K562 (cell line): ENCODE measurements at regions not wholly inside any gene's neighbourhood (a gene's known extent, or its start where the extent isn't known, plus 50 kb on each side); places are given as distances from the start of the nearest gene placed in this dataset.

ENCODE experiments used
- ATAC-seq: fragments of 200-7000 bp; cut with Tn5 transposase; 3 replicates; pipeline ENCODE4 v1.9.1; 2020; ENCODE audit warnings: moderate library complexity
- BruUV-seq: library from RNA; stranded (reverse); fragments of 400-500 nt; replicated peaks from 2 replicates; lab custom pipeline; 2021; lab: Mats Ljungman, UMichigan
- CTCF ChIA-PET: fragments of 300-600 bp; formaldehyde crosslinking; extraction: SDS; loops from one replicate; lab custom pipeline; 2021; ENCODE audit warnings: low intra/inter-chr PET ratio; lab: Yijun Ruan, JAX
- POLR2A ChIA-PET: fragments of 300-600, 350-650 bp; sonication (Branson Sonifier 250); formaldehyde crosslinking; extraction: SDS; loops from one replicate; lab custom pipeline; 2021; ENCODE audit warnings: antibody characterized with exemption, inconsistent platforms; lab: Yijun Ruan, JAX
- DNase-seq, 4 experiments: peaks; one replicate each; pipeline versions ENCODE4 v3.0.0 to v3.0.0-alpha.2; 2011 to 2018; ENCODE audit warnings: low spot score in 3 of 4, mixed read lengths in 3 of 4; ENCODE audit errors: extremely low read depth in 1 of 4
- FAIRE-seq: peaks from 2 replicates; lab custom pipeline; 2011; peaks lifted over from hg19 to GRCh38; lab: Jason Lieb, UNC
- H2AFZ ChIP-seq: 2 replicates; pipeline ENCODE4 v1.6.0; 2011; ENCODE audit warnings: low read depth, low read length, control low read depth, inconsistent platforms
- H3K27ac ChIP-seq: fragments of 200-600 bp; 3 replicates; pipeline ENCODE4 v1.8.0; 2011; ENCODE audit warnings: low read depth, mild to moderate bottlenecking, control low read depth, inconsistent platforms, low read length, moderate library complexity, mixed read lengths; ENCODE audit errors: extremely low read depth
- H3K27me3 ChIP-seq, 2 experiments: fragments of 300-600 bp in 1 of 2; 2 replicates in 1 of 2; 3 replicates in 1 of 2; pipeline versions ENCODE4 v1.6.0 to v1.8.0; 2011; ENCODE audit warnings: inconsistent platforms in 2 of 2, low read length in 2 of 2, mild to moderate bottlenecking in 1 of 2, mixed read lengths in 1 of 2, moderate library complexity in 1 of 2; ENCODE audit not compliant: control insufficient read depth in 2 of 2, insufficient read depth in 2 of 2
- H3K36me3 ChIP-seq: fragments of 300-600 bp; 3 replicates; pipeline ENCODE4 v1.8.0; 2011; ENCODE audit warnings: mild to moderate bottlenecking, low read length, inconsistent platforms; ENCODE audit not compliant: control insufficient read depth, insufficient read depth
- H3K4me1 ChIP-seq, 2 experiments: fragments of 200-600 bp in 1 of 2; replicated peaks in 1 of 2; 2 replicates in 1 of 2; 3 replicates in 1 of 2; pipeline versions ENCODE4 v1.5.1 to v1.8.0; 2011; ENCODE audit warnings: inconsistent platforms in 2 of 2, low read length in 2 of 2, mild to moderate bottlenecking in 1 of 2, mixed read lengths in 1 of 2, moderate library complexity in 1 of 2; ENCODE audit not compliant: control insufficient read depth in 2 of 2, insufficient read depth in 2 of 2
- H3K4me2 ChIP-seq: 2 replicates; pipeline ENCODE4 v1.6.1; 2011; ENCODE audit warnings: low read length, control low read depth, inconsistent platforms, mixed read lengths; ENCODE audit not compliant: insufficient read depth
- H3K4me3 ChIP-seq: fragments of 200-600 bp; sonication (generic), shearing (Covaris generic); 2 replicates; pipeline ENCODE4 v1.5.1; 2016; ENCODE audit warnings: control low read depth, inconsistent platforms
- H3K79me2 ChIP-seq: fragments of 200-600 bp; 3 replicates; pipeline ENCODE4 v1.8.0; 2011; ENCODE audit warnings: low read length, inconsistent platforms; ENCODE audit not compliant: control insufficient read depth, insufficient read depth
- H3K9ac ChIP-seq, 2 experiments: 2 replicates each; pipeline versions ENCODE4 v1.6.0 to v1.6.1; 2011; ENCODE audit warnings: low read depth in 2 of 2, low read length in 2 of 2, control low read depth in 1 of 2, inconsistent platforms in 1 of 2, mild to moderate bottlenecking in 1 of 2, mixed read lengths in 1 of 2; ENCODE audit not compliant: insufficient read depth in 1 of 2
- H3K9me1 ChIP-seq: one replicate; pipeline ENCODE4 v1.6.0; 2011; ENCODE audit warnings: inconsistent platforms, mild to moderate bottlenecking, low read length, moderate library complexity; ENCODE audit not compliant: control insufficient read depth, insufficient read depth
- H3K9me3 ChIP-seq: replicated peaks from 2 replicates; pipeline ENCODE4 v1.5.1; 2011; ENCODE audit warnings: low read depth, low read length, inconsistent platforms; ENCODE audit not compliant: control insufficient read depth, insufficient read depth
- H4K20me1 ChIP-seq: replicated peaks from 2 replicates; pipeline ENCODE4 v1.6.1; 2011; ENCODE audit warnings: low read length, inconsistent platforms, mixed read lengths; ENCODE audit not compliant: control insufficient read depth, insufficient read depth
- ATF1 ChIP-seq, 2 experiments: fragments of 450-650 bp in 1 of 2; IDR thresholded peaks; 2 replicates each; pipeline ENCODE4 v1.6.1; 2016; ENCODE audit warnings: missing compliant biosample characterization in 1 of 2, missing genetic modification characterization in 1 of 2
- POLR2G ChIP-seq: fragments of 200-400 bp; formaldehyde crosslinking; IDR thresholded peaks from 2 replicates; pipeline ENCODE4 v1.6.1; 2017; ENCODE audit warnings: low read depth, mild to moderate bottlenecking, antibody characterized with exemption, low read length, moderate library complexity
- TBP ChIP-seq: optimal IDR thresholded peaks from 2 replicates; pipeline ENCODE3; 2011; ENCODE audit warnings: low read depth, low read length, improper control_type of control experiment
- ZC3H4 ChIP-seq: sonication (generic); formaldehyde crosslinking; IDR thresholded peaks from 2 replicates; pipeline ENCODE4 v1.9.0; 2021; ENCODE audit warnings: missing genetic modification reagents, borderline replicate concordance
- ZNF121 ChIP-seq: sonication (generic); formaldehyde crosslinking; conservative IDR thresholded peaks from 2 replicates; pipeline ENCODE4 v1.8.0; 2022; ENCODE audit warnings: missing genetic modification reagents
- ZNF143 ChIP-seq: sonication (generic); formaldehyde crosslinking; IDR thresholded peaks from 2 replicates; pipeline ENCODE4 v1.9.0; 2022; ENCODE audit warnings: mild to moderate bottlenecking, missing genetic modification reagents
- ZNF766 ChIP-seq: fragments of 200-800 bp; sonication (Bioruptor generic); conservative IDR thresholded peaks from 2 replicates; pipeline ENCODE4 v1.6.1; 2016; ENCODE audit warnings: missing genetic modification characterization, missing compliant biosample characterization
- WGBS: fragments of 100-300 bp; shearing (Covaris generic); methylation state at CpG from one replicate; pipeline ENCODE4 v1.1.6; 2016; ENCODE audit warnings: low coverage, mixed read lengths; ENCODE audit not compliant: insufficient coverage; ENCODE audit errors: missing lambda C conversion rate; 5-methylcytosine and 5-hydroxymethylcytosine counted together
- in situ Hi-C: fragments of 300-500 bp; cut with MboI; formaldehyde crosslinking; loops from 4 replicates; pipeline ENCODE4 v1.15.0; 2018; ENCODE audit warnings: inconsistent platforms, mixed read lengths
- intact Hi-C: fragments of 100-400 bp; cut with micrococcal nuclease; formaldehyde crosslinking; loops from 2 replicates; pipeline ENCODE4 v1.14.2; 2022
- TF ChIP-seq, protein P1 (sequence below), 2 experiments: fragments of 450-650 bp in 1 of 2; sonication (generic) in 1 of 2; formaldehyde crosslinking in 1 of 2; IDR thresholded peaks; 2 replicates each; pipeline versions ENCODE4 v1.7.1 to v1.9.0; 2016 to 2022; ENCODE audit warnings: inconsistent platforms in 1 of 2, mild to moderate bottlenecking in 1 of 2, missing genetic modification reagents in 1 of 2
- TF ChIP-seq, protein P2 (sequence below): fragments of 250-450 bp; sonication (Bioruptor Pico); IDR thresholded peaks from 2 replicates; pipeline ENCODE4 v1.5.0; 2020; ENCODE audit warnings: mild to moderate bottlenecking, borderline replicate concordance
- TF ChIP-seq, protein P3 (sequence below): fragments of 450-650 bp; formaldehyde crosslinking; IDR thresholded peaks from 2 replicates; pipeline ENCODE4 v1.4.0; 2020; ENCODE audit warnings: mild to moderate bottlenecking, moderate library complexity

- H3K27me3 ChIP-seq, result peaks cover 0 to 7% of the 10 kb centered on the region in 2 experiments; a peak in 3 of 5 replicates
- BruUV-seq, result no TSS peak
- 0% methylated on average over 4 of the region's 4 CpGs for WGBS
- H3K4me2 ChIP-seq, result no peak overlapping the region
- H3K79me2 ChIP-seq, result no peaks in the 10 kb centered on the region
- no peaks in the 10 kb centered on the region for H3K4me1 ChIP-seq
- H3K9me1 ChIP-seq, result no peaks in the 10 kb centered on the region
- ATAC-seq (no peak), FAIRE-seq (no peak), DNase-seq (no peak)
- intact Hi-C loops, result no loop called here
- no peak overlapping the region for H3K4me3 ChIP-seq
- in situ Hi-C loops, result no loop called here
- H2AFZ ChIP-seq, result no peak overlapping the region
- no peak overlapping the region for H3K27ac ChIP-seq
- H4K20me1 ChIP-seq, result no peaks in the 10 kb centered on the region
- POLR2A ChIA-PET, result no interaction called here
- CTCF ChIA-PET, result no interaction called here
- H3K9me3 ChIP-seq, result no peaks in the 10 kb centered on the region
- H3K36me3 ChIP-seq, result no peaks in the 10 kb centered on the region
- no peak overlapping the region for H3K9ac ChIP-seq
- TF ChIP-seq ZNF143 (CRISPR knock-in tag), result no peak
- no peak for TF ChIP-seq POLR2G
- TF ChIP-seq TBP, result no peak
- TF ChIP-seq, protein P1, sequence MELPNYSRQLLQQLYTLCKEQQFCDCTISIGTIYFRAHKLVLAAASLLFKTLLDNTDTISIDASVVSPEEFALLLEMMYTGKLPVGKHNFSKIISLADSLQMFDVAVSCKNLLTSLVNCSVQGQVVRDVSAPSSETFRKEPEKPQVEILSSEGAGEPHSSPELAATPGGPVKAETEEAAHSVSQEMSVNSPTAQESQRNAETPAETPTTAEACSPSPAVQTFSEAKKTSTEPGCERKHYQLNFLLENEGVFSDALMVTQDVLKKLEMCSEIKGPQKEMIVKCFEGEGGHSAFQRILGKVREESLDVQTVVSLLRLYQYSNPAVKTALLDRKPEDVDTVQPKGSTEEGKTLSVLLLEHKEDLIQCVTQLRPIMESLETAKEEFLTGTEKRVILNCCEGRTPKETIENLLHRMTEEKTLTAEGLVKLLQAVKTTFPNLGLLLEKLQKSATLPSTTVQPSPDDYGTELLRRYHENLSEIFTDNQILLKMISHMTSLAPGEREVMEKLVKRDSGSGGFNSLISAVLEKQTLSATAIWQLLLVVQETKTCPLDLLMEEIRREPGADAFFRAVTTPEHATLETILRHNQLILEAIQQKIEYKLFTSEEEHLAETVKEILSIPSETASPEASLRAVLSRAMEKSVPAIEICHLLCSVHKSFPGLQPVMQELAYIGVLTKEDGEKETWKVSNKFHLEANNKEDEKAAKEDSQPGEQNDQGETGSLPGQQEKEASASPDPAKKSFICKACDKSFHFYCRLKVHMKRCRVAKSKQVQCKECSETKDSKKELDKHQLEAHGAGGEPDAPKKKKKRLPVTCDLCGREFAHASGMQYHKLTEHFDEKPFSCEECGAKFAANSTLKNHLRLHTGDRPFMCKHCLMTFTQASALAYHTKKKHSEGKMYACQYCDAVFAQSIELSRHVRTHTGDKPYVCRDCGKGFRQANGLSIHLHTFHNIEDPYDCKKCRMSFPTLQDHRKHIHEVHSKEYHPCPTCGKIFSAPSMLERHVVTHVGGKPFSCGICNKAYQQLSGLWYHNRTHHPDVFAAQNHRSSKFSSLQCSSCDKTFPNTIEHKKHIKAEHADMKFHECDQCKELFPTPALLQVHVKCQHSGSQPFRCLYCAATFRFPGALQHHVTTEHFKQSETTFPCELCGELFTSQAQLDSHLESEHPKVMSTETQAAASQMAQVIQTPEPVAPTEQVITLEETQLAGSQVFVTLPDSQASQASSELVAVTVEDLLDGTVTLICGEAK (IDR thresholded peaks at IDR 0.05), result no peak
- TF ChIP-seq, protein P1 (CRISPR knock-in tag; IDR thresholded peaks at IDR 0.05), result no peak
- TF ChIP-seq ZNF766 (CRISPR knock-in tag), result no peak
- TF ChIP-seq, protein P2, sequence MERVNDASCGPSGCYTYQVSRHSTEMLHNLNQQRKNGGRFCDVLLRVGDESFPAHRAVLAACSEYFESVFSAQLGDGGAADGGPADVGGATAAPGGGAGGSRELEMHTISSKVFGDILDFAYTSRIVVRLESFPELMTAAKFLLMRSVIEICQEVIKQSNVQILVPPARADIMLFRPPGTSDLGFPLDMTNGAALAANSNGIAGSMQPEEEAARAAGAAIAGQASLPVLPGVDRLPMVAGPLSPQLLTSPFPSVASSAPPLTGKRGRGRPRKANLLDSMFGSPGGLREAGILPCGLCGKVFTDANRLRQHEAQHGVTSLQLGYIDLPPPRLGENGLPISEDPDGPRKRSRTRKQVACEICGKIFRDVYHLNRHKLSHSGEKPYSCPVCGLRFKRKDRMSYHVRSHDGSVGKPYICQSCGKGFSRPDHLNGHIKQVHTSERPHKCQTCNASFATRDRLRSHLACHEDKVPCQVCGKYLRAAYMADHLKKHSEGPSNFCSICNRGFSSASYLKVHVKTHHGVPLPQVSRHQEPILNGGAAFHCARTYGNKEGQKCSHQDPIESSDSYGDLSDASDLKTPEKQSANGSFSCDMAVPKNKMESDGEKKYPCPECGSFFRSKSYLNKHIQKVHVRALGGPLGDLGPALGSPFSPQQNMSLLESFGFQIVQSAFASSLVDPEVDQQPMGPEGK (CRISPR knock-in tag), result no peak
- no peak for TF ChIP-seq ZNF121 (CRISPR knock-in tag)
- TF ChIP-seq, protein P3, sequence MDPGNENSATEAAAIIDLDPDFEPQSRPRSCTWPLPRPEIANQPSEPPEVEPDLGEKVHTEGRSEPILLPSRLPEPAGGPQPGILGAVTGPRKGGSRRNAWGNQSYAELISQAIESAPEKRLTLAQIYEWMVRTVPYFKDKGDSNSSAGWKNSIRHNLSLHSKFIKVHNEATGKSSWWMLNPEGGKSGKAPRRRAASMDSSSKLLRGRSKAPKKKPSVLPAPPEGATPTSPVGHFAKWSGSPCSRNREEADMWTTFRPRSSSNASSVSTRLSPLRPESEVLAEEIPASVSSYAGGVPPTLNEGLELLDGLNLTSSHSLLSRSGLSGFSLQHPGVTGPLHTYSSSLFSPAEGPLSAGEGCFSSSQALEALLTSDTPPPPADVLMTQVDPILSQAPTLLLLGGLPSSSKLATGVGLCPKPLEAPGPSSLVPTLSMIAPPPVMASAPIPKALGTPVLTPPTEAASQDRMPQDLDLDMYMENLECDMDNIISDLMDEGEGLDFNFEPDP (CRISPR knock-in tag), result no peak
- no peak for TF ChIP-seq ZC3H4 (CRISPR knock-in tag)
- no peak for TF ChIP-seq ATF1 (CRISPR knock-in tag; IDR thresholded peaks at IDR 0.05)
- TF ChIP-seq ATF1 (tag; IDR thresholded peaks at IDR 0.05), result no peak
These were observed 1112.2 kb downstream of the BRD1 start for GRCh38 chr22:48715511-48715910.
